DOHH2 (cell line): ENCODE measurements at regions not wholly inside any gene's neighbourhood (a gene's known extent, or its start where the extent isn't known, plus 50 kb on each side); places are given as distances from the start of the nearest gene placed in this dataset.

Source experiments
- CTCF ChIP-seq: fragments of 200-600 bp; sonication (generic); IDR thresholded peaks from one replicate; pipeline ENCODE4 v1.5.1; 2014; ENCODE audit warnings: antibody characterized with exemption, mild to moderate bottlenecking, low read depth, low read length; ENCODE audit not compliant: poor library complexity, severe bottlenecking
- EZH2phosphoT487 ChIP-seq: fragments of 200-600 bp; sonication (generic); IDR thresholded peaks from 2 replicates; pipeline ENCODE4 v1.6.1; 2017; ENCODE audit warnings: borderline replicate concordance, mild to moderate bottlenecking, antibody characterized with exemption, low read length, moderate library complexity, mixed read lengths

GRCh38 chr5:149438711-149439132 is 59.6 kb upstream of the IL17B start:
- TF ChIP-seq CTCF (no peak), EZH2phosphoT487 (no peak)
